BLaER1 treated with 17β-estradiol and CSF1 and Interleukin-3, amounts not matched to agents 10 nM and 100 nM (cell line): ENCODE measurements at regions not wholly inside any gene's neighbourhood (a gene's known extent, or its start where the extent isn't known, plus 50 kb on each side); places are given as distances from the start of the nearest gene placed in this dataset.

Source experiments
- H3K27ac ChIP-seq, 11 experiments: shearing (Covaris generic); formaldehyde crosslinking; 2 replicates each; pipeline ENCODE4 v1.8.1; 2022
- H3K27me3 ChIP-seq, 11 experiments: shearing (Covaris generic); formaldehyde crosslinking; 2 replicates each; pipeline ENCODE4 v1.8.1; 2022
- H3K36me3 ChIP-seq, 11 experiments: shearing (Covaris generic); formaldehyde crosslinking; 2 replicates each; pipeline ENCODE4 v1.8.1; 2022
- H3K4me1 ChIP-seq, 10 experiments: shearing (Covaris generic); formaldehyde crosslinking; 2 replicates each; pipeline ENCODE4 v1.8.1; 2022
- H3K4me2 ChIP-seq, 11 experiments: shearing (Covaris generic); formaldehyde crosslinking; 2 replicates each; pipeline ENCODE4 v1.8.1; 2022
- H3K4me3 ChIP-seq, 10 experiments: shearing (Covaris generic); formaldehyde crosslinking; 2 replicates each; pipeline ENCODE4 v1.8.1; 2022
- H3K9ac ChIP-seq, 11 experiments: shearing (Covaris generic); formaldehyde crosslinking; 2 replicates each; pipeline ENCODE4 v1.8.1; 2022
- H3K9me3 ChIP-seq, 11 experiments: shearing (Covaris generic); formaldehyde crosslinking; replicated peaks in 1 of 11; 2 replicates each; pipeline ENCODE4 v1.8.1; 2022
- H4K20me1 ChIP-seq, 11 experiments: shearing (Covaris generic); formaldehyde crosslinking; 2 replicates each; pipeline ENCODE4 v1.8.1; 2022
- Cebpa-rat ChIP-seq, 11 experiments: shearing (Covaris generic); IDR thresholded peaks; 2 replicates each; pipeline ENCODE4 v1.8.1; 2022

- Histone ChIP-seq H3K36me3 (no peaks in the 10 kb centered on the region), H3K4me3 (no peak overlapping the region), H3K9ac (no peak overlapping the region), H4K20me1 (no peaks in the 10 kb centered on the region), H3K4me1 (no peaks in the 10 kb centered on the region), H3K4me2 (no peak overlapping the region), H3K9me3 (no peaks in the 10 kb centered on the region), H3K27me3 (no peaks in the 10 kb centered on the region), H3K27ac (no peak overlapping the region)
- TF ChIP-seq Cebpa-rat (IDR thresholded peaks at IDR 0.05), result no peak
These were observed 844.9 kb upstream of the PHF14 start for GRCh38 chr7:10128748-10129147.

DNA sequence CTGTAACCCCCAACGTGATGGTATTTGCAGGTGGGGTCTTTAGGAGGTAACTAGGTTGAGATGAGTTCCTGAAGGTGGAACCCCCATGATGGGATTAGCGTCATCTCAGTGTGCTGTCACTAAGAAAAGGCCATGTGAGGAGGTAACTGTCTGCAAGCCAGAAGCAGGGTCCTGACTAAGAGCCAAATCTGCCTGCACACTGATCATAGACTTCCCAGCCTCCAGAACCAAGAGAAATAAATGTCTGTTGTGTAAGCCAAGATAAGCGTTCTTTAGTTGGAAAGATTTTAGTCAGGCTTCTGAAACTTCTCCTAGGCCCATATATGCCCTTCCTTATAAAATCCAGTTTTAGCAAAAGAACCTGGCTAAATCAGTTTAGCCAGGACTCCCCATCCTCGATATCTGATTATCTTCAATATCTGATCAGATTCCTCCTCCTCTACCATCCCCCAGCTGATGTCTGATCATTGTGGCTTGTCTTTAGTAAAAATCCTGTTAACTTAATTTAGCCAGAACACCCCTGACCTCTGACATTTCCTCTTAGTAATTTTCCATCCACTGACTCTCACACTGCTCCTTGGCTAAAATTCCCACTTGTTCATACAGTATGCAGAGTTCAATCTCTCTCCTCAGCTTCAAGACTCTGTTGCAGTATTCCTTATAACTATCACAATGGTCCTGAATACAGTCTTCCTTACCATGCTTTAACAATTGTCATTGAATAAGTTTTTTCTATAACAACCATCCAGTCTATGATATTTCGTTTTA, 835.4 kb upstream of the PHF14 start:
- no peaks in the 10 kb centered on the region for H3K36me3 ChIP-seq
- no peaks in the 10 kb centered on the region for H3K27me3 ChIP-seq
- H4K20me1 ChIP-seq, result no peaks in the 10 kb centered on the region
- no peak overlapping the region for H3K9ac ChIP-seq
- TF ChIP-seq Cebpa-rat (IDR thresholded peaks at IDR 0.05), result no peak
- no peaks in the 10 kb centered on the region for H3K9me3 ChIP-seq
- no peaks in the 10 kb centered on the region for H3K4me1 ChIP-seq
- no peak overlapping the region for H3K27ac ChIP-seq
- H3K4me3 ChIP-seq, result no peak overlapping the region
- no peak overlapping the region for H3K4me2 ChIP-seq

GRCh38 chr7:10146271-10146670, 827.4 kb upstream of the PHF14 start:
- Histone ChIP-seq H4K20me1 (no peaks in the 10 kb centered on the region), H3K9ac (no peak overlapping the region), H3K36me3 (no peaks in the 10 kb centered on the region), H3K4me2 (no peak overlapping the region), H3K27me3 (no peaks in the 10 kb centered on the region), H3K4me1 (no peaks in the 10 kb centered on the region), H3K4me3 (no peak overlapping the region), H3K9me3 (no peaks in the 10 kb centered on the region), H3K27ac (no peak overlapping the region)
- no peak for TF ChIP-seq Cebpa-rat (IDR thresholded peaks at IDR 0.05)

- H3K9me3 ChIP-seq, result no peaks in the 10 kb centered on the region
- H3K9ac ChIP-seq, result no peak overlapping the region
- no peak for TF ChIP-seq Cebpa-rat (IDR thresholded peaks at IDR 0.05)
These were observed 816.7 kb upstream of the PHF14 start for GRCh38 chr7:10156972-10157371.

GRCh38 chr7:10181996-10182395, 791.7 kb upstream of the PHF14 start:
- no peak overlapping the region for H3K27ac ChIP-seq
- H3K4me1 ChIP-seq, result no peaks in the 10 kb centered on the region
- no peak overlapping the region for H3K9ac ChIP-seq
- H3K4me3 ChIP-seq, result no peak overlapping the region
- no peaks in the 10 kb centered on the region for H3K27me3 ChIP-seq
- H4K20me1 ChIP-seq, result no peaks in the 10 kb centered on the region
- H3K4me2 ChIP-seq, result no peak overlapping the region
- no peaks in the 10 kb centered on the region for H3K36me3 ChIP-seq
- TF ChIP-seq Cebpa-rat (IDR thresholded peaks at IDR 0.05), result no peak
- no peaks in the 10 kb centered on the region for H3K9me3 ChIP-seq

More at GRCh38 chr7:10156972-10157371, 816.7 kb upstream of the PHF14 start:
- Histone ChIP-seq H3K27ac (no peak overlapping the region), H3K27me3 (no peaks in the 10 kb centered on the region), H3K4me2 (no peak overlapping the region), H3K36me3 (no peaks in the 10 kb centered on the region), H3K4me1 (no peaks in the 10 kb centered on the region), H4K20me1 (no peaks in the 10 kb centered on the region), H3K4me3 (no peak overlapping the region)

DNA sequence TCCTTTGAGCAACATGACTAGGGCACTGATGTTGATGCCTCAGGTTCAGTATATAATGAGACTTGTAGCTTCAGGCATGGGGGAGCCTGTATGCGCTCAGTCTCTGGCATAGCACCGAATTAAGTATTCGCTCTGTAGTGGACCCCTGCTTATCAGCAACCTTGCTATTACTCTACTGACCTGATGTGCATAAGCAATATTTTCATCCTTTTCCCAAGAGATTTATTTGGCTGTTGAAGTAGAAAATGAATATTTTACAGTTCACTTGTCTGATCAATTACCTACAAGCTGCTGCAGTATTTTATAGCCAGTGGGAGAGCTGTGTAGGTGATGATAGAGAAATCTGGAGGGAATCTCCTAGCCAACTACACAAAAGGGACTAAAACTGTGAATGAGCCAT, 781.6 kb upstream of the PHF14 start:
- H3K4me1 ChIP-seq, result no peaks in the 10 kb centered on the region
- H3K27ac ChIP-seq, result no peak overlapping the region
- no peaks in the 10 kb centered on the region for H3K36me3 ChIP-seq
- no peaks in the 10 kb centered on the region for H3K27me3 ChIP-seq
- H3K9ac ChIP-seq, result no peak overlapping the region
- no peaks in the 10 kb centered on the region for H3K9me3 ChIP-seq
- H3K4me3 ChIP-seq, result no peak overlapping the region
- H4K20me1 ChIP-seq, result no peaks in the 10 kb centered on the region
- TF ChIP-seq Cebpa-rat (IDR thresholded peaks at IDR 0.05), result no peak
- no peak overlapping the region for H3K4me2 ChIP-seq

DNA sequence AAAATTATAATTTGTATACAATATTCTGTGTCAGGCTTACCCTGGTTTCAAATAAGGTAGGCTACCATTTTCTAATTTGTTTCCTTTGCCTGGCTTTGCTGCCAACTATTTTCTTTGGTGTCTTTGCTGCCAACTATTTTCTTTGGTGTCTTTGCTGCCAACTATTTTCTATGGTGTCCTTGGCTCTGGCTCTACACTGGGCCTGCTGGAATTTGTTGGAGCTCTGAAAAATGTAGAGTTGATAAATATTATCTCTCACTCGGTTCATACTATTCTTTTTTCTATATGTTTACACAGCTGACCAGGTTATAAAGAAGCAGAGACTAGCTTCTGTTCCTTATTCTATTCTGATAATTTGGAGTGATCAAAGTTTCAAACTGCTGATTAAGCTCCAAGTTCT, 768.0 kb upstream of the PHF14 start:
- TF ChIP-seq Cebpa-rat (IDR thresholded peaks at IDR 0.05), result no peak
- Histone ChIP-seq H3K27me3 (no peaks in the 10 kb centered on the region), H3K27ac (no peak overlapping the region), H3K9ac (no peak overlapping the region), H4K20me1 (no peaks in the 10 kb centered on the region), H3K36me3 (no peaks in the 10 kb centered on the region), H3K4me1 (no peaks in the 10 kb centered on the region), H3K4me3 (no peak overlapping the region), H3K4me2 (no peak overlapping the region), H3K9me3 (no peaks in the 10 kb centered on the region)

- TF ChIP-seq Cebpa-rat (IDR thresholded peaks at IDR 0.05), result no peak
- Histone ChIP-seq H3K36me3 (no peaks in the 10 kb centered on the region), H3K9ac (no peak overlapping the region), H3K4me2 (no peak overlapping the region), H3K9me3 (peaks cover 8 to 16% (median 15%) of the 10 kb centered on the region in 11 experiments; a peak in 19 of 22 replicates), H3K4me1 (no peaks in the 10 kb centered on the region), H4K20me1 (no peaks in the 10 kb centered on the region), H3K4me3 (no peak overlapping the region), H3K27ac (no peak overlapping the region), H3K27me3 (no peaks in the 10 kb centered on the region)
These were observed 763.7 kb upstream of the PHF14 start for GRCh38 chr7:10210000-10210399.

DNA sequence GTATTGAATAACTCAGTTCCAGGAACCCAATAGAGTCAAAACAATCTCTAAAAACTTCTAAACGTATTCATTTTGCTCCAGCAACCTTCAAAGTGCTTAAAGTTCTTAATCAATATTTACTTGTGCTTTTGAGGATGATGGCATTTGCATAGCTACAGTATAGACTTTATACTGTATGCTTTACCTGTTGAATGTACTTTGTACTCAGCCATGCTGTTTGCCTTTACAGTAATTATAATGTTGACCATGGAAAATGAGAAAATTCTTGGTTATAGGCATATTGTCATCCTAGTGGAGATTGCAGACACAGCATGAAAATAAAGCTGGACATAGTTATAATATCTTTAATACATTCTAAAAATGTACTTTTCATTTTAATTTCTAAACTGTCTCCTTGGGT, 762.7 kb upstream of the PHF14 start:
- H3K36me3 ChIP-seq, result no peaks in the 10 kb centered on the region
- no peak overlapping the region for H3K4me3 ChIP-seq
- H4K20me1 ChIP-seq, result no peaks in the 10 kb centered on the region
- H3K27me3 ChIP-seq, result no peaks in the 10 kb centered on the region
- no peak overlapping the region for H3K9ac ChIP-seq
- no peak overlapping the region for H3K4me2 ChIP-seq
- TF ChIP-seq Cebpa-rat (IDR thresholded peaks at IDR 0.05), result no peak
- peaks cover 8 to 16% (median 15%) of the 10 kb centered on the region in 11 experiments; a peak in 19 of 22 replicates for H3K9me3 ChIP-seq
- no peaks in the 10 kb centered on the region for H3K4me1 ChIP-seq
- H3K27ac ChIP-seq, result no peak overlapping the region

DNA sequence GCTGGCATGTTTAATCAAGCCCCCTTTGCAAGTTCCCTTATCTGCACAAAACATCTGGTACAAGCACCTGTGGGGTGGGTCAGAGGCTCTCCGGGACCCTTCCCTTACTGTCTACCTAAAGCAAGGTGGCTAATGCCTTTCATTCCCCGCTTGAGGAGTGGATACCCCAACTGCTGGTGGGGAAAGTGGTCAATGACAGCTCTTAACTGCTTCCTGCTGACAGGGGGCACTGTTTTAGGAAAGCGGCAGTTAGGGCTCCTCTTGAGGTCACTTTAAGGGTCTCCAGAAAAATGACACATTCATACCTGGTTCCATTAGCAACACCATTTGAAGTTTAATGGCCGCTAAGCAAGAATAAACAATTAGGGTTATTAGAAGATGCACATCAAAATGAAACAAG, 761.8 kb upstream of the PHF14 start:
- Histone ChIP-seq H3K9me3 (peaks cover 8 to 16% (median 15%) of the 10 kb centered on the region in 11 experiments; a peak in 19 of 22 replicates), H3K36me3 (no peaks in the 10 kb centered on the region), H3K27me3 (no peaks in the 10 kb centered on the region), H4K20me1 (no peaks in the 10 kb centered on the region), H3K4me1 (no peaks in the 10 kb centered on the region), H3K27ac (no peak overlapping the region), H3K9ac (no peak overlapping the region), H3K4me3 (no peak overlapping the region), H3K4me2 (no peak overlapping the region)
- TF ChIP-seq Cebpa-rat (IDR thresholded peaks at IDR 0.05), result no peak
